Stimulated activated CD8-positive, alpha-beta memory T cell treated with anti-CD3 and anti-CD28 coated beads, Interleukin-4, amount 100 ng/mL, for 24 hours (primary cell): ENCODE measurements at regions not wholly inside any gene's neighbourhood (a gene's known extent, or its start where the extent isn't known, plus 50 kb on each side); places are given as distances from the start of the nearest gene placed in this dataset.

ENCODE experiments used
- DNase-seq: peaks from one replicate; pipeline ENCODE4 v3.0.0-alpha.2; 2020; ENCODE audit warnings: low read depth

- no peak for DNase-seq
These were observed 411.7 kb downstream of the NPIPA7 start for GRCh38 chr16:16790597-16790996.

DNA sequence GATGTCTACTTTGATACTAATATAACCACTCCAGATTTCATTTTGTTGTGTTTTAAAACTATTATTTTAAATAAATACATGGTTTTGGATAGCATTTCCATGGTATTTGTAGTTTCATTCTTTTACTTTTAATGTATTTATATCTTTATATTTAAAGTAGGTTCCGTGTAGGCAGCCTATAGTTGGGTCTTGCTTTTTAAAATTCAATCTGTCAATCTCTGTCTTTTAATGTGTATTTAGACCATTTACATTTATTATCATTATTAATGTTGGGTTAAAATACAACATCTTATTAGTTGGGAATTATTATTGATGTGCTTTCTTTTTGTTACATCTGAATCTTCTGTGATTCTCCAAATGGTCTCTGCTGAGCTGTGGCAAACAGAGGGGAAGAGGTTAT lies 412.1 kb downstream of the NPIPA7 start:
- DNase-seq: no peak

DNA sequence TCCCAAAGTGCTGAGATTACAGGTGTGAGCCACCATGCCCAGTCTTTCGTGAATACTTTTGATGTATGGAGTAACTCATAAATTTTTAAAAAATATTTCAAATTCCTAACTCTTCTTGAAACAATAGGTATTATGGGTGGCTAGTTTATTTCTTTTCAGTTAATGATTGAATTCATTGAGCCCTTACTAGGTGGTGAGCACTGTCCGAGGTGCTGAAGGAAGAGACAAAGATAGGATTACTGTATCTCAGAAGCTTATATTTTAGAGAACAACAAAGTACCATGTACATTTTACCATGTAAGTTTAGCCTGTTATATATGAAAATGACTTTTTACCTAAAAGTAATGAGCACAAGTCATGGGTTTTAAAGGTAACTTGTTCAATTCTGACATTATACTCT lies 418.3 kb downstream of the NPIPA7 start:
- DNase-seq: no peak

GRCh38 chr16:16798504-16798903 lies 419.6 kb downstream of the NPIPA7 start:
- DNase-seq: no peak

GRCh38 chr16:16805809-16806208 lies 426.9 kb downstream of the NPIPA7 start:
- DNase-seq: no peak

- no peak for DNase-seq
These were observed 436.7 kb downstream of the NPIPA7 start for GRCh38 chr16:16815641-16816040.

DNA sequence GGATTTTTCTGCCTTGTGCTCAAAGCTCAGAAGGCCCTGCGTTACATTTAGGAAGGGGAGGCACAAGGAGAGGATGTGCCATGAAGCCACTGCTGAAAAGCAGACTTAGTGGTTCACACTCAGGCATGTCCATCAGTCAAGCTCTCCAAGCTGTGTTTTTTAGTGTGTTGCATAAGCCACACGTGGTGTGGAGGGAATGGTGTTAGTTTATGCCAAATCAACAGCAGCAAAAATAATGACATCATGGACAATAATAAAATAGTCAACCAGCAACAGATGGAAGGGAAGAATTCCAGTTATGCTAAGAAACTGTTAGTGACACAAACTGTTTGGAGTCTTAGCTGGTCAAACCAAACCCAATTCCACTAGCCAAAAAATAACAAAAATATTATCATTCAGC lies 438.3 kb downstream of the NPIPA7 start:
- DNase-seq: no peak

- DNase-seq: no peak
These were observed 442.3 kb downstream of the NPIPA7 start for GRCh38 chr16:16821261-16821660.

DNA sequence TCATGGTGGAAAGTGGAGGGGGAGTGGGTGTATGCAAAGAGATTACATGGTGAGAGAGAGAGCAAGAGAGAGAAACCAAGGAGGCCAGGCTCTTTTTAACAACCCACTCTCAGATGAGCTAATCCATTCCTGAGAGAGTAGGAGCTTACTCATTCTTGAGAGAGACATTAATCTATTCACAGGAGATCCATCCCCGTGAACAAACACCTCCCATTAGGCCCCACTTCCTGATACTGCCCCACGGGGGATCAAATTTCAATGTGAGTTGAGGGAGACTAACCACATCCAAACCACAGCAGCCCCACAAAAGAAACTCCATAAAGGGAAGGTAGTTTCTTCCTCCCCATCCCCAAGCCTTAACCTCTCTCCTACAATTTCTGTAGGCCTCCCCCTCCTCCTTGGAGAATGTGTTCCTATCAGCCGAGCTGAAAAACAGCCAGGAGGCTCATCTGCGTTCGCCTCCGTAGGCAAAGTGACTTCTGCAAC lies 450.0 kb downstream of the NPIPA7 start:
- DNase-seq: no peak

DNA sequence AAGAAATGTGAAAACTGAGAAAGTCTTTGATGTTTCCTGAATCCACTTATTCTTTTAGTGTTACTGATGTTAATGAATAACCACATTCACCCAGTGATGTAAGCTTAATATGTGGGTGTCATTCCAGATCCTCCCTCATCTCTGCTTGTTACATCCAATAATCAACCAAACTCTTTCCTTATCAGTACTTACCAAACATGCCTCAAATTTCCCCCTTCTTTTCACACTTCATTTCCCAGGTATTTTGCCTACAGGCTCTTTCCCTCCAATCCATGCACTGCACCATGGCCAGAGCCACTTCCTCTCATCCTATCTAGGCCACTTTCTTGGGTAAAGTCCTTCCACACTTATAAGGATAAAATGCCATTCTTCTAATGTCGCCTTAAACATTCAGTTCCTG lies 451.5 kb downstream of the NPIPA7 start:
- DNase-seq: no peak

DNA sequence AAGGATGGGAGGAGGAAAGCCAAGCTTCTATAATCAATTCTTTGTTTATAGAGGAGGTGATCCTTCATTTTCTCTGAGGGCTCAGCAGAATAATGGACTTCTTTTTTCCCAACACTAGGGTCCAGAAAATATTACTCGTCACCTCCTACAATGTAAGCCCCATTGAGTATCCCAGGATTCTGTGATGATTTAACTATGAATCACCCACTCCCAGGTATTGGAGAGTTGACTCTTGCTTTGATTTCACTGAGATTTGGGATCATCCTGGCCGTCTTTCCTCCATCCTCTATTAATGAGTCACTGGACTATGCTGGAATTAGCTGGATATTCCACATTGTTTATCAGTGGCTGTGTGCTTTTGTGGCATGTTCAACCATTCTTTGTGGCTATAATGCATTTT lies 452.0 kb downstream of the NPIPA7 start:
- no peak for DNase-seq

- DNase-seq: no peak
These were observed 454.2 kb downstream of the NPIPA7 start for GRCh38 chr16:16833165-16833564.

DNA sequence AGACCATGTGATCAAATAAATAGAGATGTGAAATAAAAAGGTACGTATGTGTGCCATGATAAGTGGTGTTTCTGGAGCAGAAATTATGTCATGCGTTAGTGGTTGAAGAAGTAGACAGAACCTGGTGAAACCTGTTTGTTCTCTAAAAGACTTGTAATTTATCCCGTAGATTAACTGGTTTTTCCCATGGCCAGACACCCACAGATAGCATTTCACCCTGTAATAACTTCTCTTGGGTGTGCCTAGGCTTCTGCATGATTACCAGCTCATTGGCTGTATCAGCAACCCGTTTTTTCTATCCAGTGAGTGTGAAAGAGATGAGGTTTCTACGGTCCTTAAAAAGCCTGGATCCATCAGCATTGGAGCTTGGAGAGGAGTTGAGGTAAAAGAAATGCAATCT lies 471.3 kb downstream of the NPIPA7 start:
- no peak for DNase-seq

- DNase-seq: no peak
These were observed 478.1 kb downstream of the NPIPA7 start for GRCh38 chr16:16857012-16857411.

DNA sequence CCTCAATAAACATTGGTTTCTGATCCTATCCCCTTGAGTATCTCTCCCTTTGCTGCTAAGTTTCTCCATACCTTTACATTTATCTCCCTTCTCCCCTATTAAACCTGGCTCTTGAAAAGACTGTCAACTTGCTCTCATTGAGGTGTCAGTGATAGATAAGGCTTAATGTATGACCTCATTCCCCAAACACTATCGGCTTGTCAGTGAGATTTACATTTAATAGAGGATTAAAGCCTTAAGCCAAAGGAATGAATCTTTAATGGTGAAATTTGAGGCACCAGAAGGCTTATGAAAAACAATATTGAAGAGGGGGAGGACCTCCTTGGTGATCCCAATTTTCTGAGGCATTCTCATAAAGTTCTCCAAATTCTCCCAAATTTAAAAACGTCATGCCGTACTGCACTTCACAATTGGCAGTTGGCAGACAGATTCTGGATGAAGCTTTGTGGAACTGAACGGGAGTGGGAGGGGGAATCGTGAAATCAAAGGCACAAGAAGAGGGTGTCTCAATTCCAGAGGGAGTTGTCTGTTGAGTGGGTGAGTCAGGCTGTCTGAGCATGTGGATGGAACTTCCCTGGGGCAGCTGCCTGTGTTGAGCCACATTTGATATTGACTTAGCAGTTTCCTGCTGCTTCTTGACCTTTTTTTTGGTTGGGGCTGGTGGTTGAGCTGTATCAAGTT lies 478.8 kb downstream of the NPIPA7 start:
- DNase-seq: no peak

DNA sequence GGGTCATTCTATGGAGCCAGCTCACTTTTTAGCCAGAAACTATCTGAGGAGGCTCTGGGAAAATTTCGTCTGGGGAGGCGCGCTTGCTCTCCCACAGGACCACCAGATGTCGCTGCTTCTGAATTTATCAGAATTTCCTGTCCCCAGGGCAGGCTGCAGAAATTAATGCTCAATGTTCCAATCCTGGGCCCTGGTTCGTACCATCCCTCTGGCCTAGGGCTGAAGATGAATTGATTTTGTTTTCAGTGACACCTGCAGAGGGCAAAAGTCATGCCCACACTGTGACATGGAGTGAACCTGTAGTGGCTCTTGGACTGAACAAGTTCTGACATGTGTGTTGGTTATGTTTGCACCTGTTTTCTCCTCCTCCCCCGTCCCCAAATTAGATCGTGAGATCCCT lies 482.6 kb downstream of the NPIPA7 start:
- peak; percentile 28 for DNase-seq

GRCh38 chr16:16863672-16864071 lies 484.7 kb downstream of the NPIPA7 start:
- DNase-seq: no peak

DNA sequence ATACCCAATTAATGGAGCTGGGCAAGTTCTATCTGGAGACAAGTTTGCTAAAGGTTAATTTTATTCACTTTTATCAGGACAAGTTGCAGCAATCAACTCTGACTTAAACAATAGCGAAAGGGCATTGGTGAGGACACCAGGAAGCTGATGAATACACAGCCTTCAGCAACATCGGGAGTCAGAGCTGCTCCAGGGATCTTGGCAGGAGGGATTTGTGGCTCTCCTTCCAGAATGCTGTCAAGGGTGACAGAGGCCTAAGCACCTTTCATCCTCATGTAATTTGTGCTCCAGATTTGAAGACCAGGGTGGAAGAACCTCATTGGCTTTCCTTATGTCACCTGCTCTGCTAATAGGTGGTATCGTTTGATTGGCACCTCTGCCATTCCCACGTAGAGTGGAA lies 485.6 kb downstream of the NPIPA7 start:
- no peak for DNase-seq

DNA sequence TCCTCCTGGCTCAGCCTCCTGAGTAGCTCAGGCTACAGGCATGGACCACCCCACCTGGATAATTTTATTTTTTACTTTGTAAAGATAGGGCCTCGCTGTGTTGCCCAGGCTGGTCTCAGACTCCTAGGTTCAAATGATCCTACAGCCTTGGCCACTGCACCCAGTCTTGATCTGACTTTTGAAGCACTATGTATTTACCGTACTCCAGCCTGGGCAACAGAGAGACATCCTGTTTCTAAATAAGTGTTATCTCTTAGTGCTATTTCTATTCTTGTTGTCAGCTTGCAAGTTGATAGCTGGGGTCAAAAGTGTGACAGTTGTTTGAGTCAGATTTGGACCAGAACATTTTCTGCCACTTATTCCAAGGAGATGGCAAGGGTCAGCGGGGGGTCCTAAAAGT lies 486.4 kb downstream of the NPIPA7 start:
- no peak for DNase-seq

DNA sequence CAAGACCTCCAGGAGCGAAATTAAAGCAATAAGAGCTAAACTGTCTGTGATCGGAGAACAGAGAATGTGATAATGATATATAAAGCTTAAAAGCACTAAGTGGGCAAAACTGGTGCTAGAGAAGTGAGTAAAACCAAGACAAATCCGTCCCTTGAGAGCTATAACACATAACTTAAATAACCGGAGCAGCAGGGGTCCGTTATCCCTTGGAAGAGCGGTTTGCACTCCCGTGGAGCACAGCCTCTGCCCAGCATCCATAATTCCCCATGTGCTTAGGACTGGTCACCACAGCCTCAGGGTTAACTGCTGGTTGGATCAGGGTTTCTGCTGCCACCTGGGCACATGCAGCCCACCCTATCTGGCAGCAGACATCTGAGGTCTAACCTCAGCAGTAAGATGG lies 489.0 kb downstream of the NPIPA7 start:
- DNase-seq: no peak

- DNase-seq: no peak
These were observed 489.8 kb downstream of the NPIPA7 start for GRCh38 chr16:16868727-16869126.

DNA sequence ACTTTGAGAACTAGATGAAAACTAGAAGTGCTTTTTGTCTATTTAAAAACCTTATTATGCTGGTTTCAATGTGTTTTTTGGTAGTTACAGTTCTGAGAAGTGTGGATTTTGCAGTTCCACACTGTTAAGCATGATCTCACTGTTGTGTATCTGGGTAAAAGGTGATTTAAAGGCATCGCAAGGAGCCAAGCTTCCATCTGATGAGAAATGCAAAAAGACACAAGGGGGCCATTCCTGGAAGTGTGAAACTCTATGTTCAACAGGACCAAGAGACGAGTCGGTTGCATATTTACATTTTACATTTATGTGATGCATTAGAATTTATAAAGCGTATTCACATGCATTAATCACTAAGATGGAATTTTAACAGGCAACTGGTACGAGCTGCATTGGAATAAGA lies 490.8 kb downstream of the NPIPA7 start:
- DNase-seq: no peak

- DNase-seq: no peak
These were observed 492.3 kb downstream of the NPIPA7 start for GRCh38 chr16:16871196-16871595.

- no peak for DNase-seq
These were observed 498.1 kb downstream of the NPIPA7 start for GRCh38 chr16:16877061-16877460.
